ENCODE measurements at regions not wholly inside any gene's neighbourhood (a gene's known extent, or its start where the extent isn't known, plus 50 kb on each side); places are given as distances from the start of the nearest gene placed in this dataset.

- TF ChIP-seq CTCF (IDR thresholded peaks at IDR 0.05; ENCODE audit: low read depth, low read length) (no peak), EZH2phosphoT487 (IDR thresholded peaks at IDR 0.05; ENCODE audit: low read depth) (no peak)
Measured at GRCh38 chr2:192311701-192312460, 117.1 kb upstream of the TMEFF2 start.
